Tongue (tissue), 1 donor: ENCODE measurements at regions not wholly inside any gene's neighbourhood (a gene's known extent, or its start where the extent isn't known, plus 50 kb on each side); places are given as distances from the start of the nearest gene placed in this dataset.

Source experiments
- DNase-seq: peaks from one replicate; pipeline ENCODE4 v3.0.0-alpha.2; 2015

DNA sequence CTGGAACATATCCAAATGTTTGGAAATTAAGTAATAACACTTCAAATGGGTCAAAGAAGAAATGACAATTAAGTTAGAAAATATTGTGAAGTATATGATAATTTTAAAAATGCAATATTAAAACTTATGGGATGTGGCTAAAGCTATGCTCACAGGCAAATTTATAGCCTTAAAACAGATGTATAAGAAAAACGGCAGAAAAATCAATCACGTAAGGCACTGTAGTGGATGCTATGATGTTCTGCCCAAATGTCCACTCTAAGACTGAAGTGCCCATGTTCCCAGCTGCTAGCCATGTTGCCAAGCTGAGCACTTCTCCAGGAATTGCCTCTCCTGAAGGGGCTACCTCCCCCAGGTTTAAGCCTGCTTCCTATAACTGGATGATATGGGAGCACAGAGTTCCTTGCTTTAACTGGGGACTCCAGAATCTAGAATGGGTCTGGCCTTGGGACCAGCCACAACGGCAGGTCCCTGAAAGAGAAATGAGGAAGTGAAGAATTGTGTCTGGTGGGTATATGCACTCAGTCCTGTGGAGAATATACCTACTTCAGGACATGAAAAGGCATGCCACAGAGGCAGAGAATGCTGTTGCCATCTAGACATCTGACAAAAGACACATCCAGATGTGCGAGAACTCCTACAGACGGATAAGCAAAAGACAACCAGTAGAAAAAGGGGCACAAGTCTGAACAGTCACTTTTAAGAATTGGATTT, 78.2 kb upstream of the RXRA start:
- no peak for DNase-seq

DNA sequence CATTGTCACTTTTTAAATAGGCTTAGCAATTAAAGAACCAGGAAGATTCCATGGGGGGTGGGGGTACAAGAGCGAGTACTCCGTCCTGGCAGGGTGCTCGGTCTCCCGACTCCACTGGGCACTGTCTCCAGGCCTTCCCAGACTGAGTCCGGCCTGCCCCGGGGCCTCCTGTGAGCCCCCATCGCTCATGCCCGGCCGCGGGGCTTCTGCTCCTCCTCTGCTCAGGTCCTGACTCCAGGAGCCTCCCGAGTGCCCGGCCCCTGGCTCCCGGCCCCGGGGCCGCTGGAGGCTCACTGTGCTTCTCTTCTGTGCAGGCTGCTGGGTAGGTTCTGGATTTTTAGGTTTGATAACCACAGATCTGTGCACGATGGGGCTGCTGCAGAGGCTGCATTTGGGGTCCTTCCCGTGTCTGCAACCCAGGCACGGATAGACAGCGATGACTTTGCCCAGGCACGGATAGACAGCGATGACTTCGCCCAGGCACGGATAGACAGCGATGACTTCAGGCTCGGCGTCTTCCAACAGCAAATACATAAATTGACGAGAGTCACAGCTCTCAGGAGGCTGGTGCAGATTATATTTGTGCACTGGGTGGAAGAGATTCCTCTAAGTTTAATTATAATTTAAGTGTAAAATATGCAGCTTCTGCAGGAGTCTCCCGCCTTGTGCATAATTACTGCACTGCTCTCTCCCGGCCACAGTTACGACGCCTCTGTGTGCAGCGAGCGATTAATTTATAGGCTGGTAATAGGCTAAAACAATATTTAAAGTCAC, 74.8 kb upstream of the RXRA start:
- no peak for DNase-seq

DNA sequence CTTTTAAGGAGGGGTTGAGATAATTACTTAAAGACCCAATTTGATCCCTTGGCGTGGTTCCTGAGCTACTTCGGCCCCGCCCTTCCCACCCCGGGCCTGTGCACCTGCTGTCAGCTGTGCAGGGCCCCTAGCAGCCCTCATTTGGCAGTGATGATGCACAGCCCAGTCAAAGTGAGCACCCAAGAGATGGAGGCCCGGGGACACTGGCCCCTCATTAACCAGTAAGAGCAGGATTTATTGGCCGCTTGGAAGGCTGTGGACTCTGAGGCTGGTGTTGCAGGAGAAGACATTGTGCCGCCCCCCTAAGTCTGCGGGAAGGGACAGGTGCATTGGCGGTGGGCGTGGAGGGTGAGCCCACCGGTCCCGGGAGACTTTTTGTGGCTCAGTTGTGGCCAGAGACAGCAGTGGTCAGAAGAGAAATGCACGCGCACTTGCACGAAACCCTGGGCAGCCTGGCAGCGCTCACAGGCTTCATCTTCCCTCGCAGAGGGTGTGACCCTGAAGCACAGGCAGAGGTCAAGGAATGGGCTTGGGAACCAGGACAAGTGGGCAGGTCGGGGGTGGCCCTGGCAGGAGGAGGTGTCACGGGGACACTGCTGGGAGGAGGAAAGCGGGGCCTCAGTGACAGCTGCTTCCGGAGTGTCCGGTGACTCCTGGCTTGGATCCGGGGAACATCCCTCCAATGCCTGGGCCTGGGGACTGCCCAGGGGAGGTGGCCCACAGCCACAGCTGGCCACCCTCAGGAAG, 74.0 kb upstream of the RXRA start:
- peak; percentile 55 for DNase-seq

DNA sequence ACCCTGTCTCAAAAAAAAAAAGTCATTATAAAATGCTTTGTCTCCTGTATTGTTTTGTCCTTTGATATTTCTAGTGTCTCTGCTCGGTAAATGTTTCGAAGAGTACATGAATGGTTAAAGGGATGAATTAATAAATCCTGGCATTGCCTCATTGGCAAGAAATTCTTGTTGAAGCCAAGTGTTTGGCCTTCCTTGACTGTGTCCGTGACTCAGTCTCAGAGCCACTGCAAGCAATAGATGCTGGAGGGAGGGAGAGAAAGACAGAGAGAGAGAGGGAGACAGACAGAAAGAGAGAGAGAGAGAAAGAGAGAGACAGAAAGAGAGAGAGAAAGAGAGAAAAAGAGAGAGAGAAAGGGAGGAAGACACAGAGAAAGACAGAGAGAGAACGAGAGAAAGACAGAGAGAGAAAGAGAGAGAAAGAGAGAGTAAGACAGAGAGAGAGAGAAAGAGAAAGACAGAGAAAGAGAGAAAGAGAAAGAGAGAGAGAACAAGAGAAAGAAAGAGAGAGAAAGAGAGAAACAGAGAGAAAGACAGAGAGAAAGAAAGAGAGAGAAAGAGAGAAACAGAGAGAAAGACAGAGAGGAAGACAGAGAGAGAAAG, 72.5 kb upstream of the RXRA start:
- no peak for DNase-seq

DNA sequence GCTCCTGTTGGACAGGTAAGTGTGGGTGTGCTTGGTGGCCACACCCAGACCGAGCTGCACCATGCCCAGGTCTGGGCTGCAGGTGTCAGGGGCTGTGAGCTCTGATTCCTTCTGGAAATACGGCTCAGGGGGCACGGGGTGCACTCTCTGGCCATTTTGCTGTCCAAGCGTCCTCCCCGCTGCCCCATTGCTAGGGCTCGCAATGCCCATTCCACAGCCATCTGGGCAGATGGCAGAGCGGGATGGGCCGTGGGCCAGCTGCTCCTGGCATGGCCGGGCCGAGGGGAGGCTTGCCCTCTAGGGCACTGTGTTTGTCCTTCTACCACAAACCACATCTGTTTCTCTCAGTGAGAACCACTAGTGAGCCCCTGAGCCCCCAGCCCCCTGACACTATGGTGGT, 67.9 kb upstream of the RXRA start:
- no peak for DNase-seq

DNA sequence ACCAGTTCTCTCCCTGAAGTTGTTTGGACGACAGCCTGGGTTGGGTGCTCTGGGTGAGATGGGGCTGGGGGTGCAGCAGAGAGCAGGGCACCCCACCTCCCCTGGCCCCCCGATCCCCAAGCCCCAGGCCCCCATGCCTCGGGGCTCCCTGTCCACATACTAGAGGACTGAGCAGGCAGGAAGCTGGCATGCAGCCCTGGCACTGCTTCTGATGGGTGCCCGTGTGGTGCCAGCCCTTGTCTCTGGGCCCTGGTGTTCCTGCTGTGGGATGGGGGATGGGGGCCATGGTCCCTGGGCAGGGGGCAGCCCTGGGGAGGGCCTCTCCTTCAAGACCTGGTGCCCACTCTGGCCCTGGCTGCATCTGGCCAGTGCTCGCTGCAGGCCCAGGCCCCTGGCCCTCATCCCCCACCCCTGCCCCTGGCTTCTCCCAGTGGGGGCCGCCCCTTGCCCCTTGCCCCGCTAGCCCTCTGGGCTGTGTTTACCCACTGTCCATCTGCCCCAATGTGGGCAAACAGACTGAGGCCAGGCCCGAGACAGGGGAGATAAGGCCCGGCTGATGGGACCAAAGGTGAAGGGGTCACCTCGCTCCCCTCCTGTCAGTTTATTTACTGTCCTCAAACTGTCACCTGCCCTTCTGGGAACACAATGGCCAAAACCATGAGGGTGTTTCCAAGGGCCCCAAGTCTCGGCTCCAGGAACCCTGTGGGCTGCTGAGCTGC, 67.3 kb upstream of the RXRA start:
- no peak for DNase-seq

DNA sequence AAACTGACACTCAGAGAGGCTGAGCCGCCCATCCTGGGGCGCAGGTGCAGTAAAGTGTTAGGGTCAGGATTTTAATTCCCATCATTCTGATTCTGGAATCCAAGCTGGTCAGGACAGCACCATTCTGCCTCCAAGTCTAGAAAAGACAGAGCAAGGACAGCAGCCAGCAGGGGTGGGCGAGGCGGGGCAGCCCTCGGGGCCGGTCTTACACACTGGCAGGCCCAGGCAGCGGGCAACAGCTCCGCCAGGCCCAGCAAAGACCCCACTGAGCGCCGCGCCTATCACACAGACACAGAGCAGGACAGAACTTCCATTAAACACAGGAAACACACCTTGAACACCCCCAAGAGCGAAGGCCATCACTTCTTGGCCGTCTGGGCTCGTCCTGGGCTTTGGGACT, 66.5 kb upstream of the RXRA start:
- DNase-seq, result no peak

DNA sequence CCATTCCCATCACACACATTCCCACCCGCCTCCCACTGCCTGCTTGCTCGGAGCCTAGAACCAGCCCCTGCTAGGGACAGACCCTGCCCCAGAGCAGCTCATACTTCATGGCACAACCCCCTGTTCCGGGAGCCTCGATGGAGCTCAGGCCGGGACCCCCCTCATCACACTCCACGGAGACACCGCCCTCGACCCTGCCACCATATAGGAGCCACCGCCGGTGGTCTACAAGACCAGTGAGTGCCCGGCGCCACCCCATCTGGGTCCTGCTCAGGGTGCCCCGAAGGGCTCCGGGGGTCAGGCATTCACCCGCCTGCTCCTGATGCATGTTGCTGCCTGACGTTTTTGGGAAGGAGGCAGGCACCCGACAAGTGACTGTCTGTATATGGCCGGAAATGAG, 65.5 kb upstream of the RXRA start:
- no peak for DNase-seq

DNA sequence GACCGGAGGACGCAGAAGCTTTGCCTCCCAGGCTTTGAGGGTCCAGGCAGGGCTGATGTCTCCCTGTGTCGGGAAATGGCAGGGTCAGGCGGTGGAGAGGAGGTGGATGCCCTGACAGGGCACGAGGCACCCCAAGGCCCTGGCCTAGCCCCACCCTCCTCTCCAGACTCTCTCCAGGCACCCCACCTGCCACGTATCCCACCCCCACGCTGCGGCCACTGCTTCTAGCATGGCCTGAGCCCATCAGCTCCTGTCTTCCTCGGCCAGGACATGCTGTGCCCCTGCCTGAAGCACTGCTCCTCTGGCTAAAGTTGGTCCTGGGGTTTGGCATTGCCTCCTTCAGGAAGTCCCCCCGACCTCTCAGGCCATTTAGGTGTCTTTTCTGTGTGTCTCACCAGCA, 64.2 kb upstream of the RXRA start:
- no peak for DNase-seq

DNA sequence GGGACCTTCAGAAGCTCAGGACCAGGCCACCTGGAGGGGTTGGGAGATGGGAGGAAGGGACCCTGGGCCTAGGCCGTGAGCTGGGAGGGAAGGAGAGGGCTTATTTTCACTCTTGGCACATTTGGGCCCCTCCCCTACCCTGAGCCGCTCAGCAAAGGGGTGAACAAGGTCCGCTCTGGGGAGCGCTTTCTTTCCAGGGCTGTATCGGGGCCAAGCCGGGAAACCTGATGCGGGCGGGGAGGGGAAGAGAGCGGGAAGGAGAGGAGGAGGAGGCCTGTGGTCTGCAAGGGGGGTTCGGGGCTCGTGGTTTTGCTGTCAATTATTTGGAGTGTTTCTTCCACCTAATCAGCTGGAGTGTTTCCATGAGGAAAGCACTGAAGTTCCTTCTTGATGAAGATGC, 62.7 kb upstream of the RXRA start:
- DNase-seq, result peak; percentile 75

DNA sequence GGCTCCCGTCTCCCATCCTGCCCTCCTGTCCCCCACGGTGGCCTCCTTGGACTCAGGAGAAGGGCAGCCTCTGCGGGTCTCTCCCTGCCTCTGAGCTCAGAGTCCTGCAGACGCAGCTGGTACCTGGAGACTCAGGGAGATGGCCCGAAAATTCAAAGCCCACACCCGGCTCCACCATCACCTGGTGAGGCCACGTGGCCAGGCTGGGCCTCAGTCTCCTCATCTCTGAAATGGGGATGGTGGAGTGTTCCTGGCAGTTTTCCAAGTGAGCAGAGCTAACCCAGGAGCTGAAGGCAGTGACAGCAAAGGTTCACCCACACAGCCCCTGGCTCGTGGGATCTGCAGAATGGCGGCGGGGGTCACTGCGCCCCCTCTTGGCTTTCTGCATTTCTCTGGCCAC, 62.1 kb upstream of the RXRA start:
- no peak for DNase-seq

DNA sequence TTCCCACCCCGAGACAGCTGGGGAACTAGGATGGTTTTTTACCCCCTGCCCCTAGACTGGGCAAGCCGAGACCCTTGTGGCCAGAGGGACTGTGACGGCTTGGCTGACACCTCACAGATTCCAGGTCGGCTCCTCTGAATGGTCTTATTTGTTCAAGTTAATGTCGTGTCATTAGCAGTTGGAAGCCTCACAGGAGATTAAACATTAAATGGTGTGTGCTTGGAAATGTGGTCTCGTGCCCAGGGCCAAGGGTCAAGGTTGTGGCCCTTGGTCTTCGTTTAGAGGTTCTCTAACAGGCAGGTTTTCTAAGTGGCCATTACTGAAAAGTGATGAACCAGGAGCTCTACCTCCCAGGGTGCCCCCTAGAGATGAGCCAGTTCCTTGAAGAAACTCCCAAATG, 61.2 kb upstream of the RXRA start:
- no peak for DNase-seq

DNA sequence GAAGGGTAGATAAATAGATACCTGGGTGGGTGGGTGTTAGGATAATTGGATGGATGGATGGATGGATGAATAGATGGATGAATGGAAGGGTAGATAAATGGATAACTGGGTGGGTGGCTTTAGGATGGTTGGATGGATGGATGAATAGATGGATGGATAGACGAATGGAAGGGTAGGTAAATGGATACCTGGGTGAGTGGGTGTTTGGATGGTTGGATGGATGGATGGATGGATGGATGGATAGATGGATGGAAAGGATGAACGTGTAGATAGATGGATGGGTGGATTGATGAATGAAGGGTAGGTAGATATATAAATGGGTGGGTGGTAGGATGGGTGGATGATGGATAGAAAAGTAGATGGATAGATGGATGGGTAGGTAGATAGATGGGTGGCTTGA, 59.8 kb upstream of the RXRA start:
- no peak for DNase-seq

DNA sequence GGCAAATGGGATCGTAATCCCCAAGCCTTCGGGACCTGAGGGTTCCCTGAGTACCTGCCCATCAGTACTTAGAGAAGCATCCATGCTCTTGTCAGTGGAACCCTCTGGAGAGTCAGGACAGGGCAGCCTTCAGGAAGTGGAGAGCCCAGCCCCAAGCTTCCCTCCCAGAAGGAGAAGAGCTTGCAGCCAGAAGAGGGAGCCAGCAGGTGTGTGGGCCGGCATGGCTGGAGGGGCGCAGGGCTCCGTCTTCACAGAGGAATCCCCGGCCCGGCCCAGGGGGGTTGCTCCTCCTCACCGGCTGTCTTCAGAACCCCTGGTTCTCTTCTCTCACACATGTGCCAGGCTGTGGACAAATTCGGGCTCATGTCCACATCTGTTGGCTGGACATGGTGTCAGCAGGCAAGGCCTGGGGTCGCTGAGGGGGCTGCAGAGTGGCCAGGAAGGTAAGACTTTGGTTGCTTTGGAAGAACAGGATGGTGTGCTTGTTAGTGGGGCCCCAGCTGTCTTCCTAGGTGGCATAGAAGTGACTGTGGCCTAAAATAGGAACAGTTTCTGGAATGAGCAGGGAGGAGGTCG, 58.9 kb upstream of the RXRA start:
- DNase-seq, result no peak

DNA sequence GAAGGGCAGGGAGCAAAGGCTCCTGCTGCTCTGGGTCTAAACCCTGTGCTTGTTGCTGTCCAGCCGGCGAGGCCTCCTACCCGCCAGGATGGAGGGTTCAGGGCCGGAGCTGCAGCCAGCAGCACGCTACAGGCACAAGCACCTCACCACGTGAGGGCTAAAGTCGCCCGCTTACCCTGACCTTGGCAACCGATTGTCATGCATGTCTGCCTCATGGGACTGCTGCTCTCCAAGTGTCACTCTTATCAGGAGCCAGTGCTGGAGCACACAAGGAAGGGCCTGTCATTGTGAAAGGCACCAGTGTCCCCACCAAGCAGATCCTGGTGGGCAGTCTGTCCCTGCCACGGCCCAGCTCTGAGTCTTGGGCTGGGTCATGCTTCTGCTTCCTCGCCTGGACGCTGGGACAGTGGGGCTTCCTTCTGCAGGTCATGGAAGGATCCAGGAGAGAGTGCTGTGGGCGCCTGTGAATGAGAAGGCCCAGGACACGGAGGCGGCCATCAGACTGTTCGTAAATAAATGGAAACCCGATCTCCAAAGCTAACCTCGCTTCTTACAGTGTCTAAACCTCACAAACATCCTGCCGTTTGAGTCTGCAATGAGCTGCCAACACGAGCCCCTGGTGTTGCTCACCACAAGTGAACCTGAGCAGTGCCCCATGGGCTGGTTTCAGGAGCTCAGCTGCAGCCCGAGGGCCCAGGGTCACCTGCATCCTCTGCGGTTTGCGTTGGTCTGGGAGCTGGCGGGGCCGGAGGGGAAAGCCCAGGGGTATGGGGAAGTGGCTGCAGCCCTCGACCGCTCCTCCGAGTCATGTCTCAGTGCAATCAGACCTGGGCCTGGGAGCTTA, 58.2 kb upstream of the RXRA start:
- DNase-seq, result peak; percentile 38

DNA sequence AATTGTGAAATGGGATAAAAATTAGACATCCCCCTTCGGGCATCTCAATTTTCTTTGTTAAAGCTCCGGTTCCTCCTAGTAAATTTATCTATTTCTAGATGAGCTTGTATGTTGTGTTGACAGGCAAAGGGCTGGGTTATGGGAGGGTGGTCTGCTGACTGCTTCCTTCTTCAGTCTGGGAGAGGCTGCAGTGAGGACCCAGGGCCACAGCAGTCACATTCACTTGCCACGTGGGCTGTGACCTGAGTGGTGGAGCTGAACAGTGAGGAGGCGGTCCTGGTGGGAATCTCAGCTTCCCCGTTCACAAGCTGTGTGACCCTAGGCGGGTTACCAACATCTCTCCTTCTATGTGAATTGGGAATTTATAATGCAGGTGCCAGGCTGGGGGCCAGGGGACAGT, 57.5 kb upstream of the RXRA start:
- DNase-seq, result no peak

DNA sequence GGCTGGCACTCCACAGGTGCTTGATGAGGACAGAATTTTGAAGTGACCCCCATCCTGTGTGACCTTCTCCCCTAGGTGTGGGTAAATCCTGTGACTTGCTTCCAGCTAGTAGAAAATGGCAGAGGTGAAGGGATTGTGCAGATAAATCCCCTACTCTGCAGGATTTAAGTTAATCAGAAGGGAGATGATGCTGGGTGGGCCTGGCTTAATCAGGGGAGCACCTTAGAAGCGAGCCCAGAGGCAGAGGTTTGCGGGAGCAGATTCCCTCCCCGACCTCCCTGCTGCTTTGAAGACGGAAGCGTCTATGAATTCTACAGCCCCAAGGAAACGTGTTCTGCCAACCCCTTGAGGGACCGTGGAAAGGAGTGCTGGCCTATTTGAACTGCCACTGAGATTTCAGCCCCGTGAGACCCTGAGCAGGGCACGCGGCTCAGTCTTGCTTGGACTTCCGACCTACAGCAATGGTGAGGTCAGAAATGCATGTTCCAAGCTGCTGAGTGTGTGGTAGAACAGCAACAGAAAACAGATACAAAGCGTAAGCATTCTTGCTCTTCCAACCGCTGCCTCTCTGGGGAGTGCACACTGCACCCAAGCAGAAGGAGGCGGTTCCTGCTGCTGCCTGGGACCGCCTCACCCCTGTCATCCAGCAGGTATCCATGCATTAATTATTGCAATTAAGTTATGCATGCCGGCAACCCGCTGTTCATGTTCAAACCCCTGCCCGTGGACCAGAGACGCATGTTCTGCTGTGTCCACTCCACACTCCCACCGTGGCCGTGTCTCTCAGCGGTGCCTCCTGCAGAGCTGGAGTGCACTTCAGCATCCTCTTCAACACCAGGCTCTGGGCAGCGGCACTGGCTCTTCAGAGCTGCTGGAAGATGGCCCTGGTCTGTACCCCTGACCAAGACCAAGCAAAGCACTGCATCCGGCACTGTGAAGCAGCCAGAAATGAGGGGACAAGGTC, 54.6 kb upstream of the RXRA start:
- no peak for DNase-seq

DNA sequence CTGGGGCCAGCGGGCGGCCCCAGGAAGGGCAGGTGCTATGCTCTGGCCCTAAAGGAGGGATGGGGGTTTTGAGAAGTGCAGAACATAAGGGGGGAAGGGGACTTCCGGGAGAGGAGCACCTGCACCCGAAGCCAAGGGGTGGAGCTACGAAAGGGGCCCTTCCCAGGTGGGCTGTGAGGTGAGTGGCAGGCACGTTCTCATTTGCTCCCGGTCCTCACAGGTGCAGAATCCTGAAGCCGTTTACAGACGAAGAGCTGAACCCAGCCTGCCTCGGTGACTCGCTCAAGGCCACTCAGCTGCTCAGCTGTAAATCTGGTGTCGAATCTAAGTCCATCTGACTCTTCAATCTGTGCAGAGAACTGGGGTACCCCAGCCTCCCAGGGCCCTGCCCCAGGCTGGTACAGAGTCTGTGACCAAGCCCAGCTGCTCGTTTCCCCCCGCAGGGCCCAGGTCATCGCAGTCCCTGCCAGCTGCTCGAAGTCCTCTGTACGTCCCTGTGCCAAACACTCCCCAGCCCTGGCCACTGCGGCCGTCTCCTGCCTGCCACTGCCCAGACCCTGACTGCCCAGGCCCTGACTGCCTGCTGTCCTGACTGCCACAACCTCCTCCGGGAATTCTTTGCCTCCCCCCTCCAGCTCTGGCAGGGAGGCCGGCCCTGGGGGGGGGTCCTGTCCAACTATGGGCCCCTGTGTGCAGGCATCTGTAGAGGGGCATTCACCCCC, 53.8 kb upstream of the RXRA start:
- no peak for DNase-seq

DNA sequence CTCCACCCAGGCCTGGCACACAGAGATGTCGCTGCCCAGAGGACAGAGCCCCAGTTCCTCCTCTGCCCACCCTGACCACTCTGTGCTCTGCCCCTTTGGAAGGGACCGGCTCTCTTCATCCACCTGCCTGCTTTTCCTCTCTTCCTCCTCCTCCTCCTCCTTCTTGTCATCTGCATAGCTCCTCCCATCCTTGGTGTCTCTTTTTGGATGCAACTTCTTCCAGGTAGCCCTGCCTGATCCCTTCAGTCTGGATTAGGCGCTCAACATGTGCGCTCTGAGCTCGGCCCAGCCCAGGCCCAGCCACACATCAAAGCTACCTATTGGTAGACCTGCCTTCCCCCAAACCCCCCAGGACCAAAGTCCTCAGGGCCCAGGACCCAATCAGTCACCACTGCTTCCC, 52.6 kb upstream of the RXRA start:
- no peak for DNase-seq
